Left ventricle myocardium superior (tissue), 1 donor: ENCODE measurements at regions not wholly inside any gene's neighbourhood (a gene's known extent, or its start where the extent isn't known, plus 50 kb on each side); places are given as distances from the start of the nearest gene placed in this dataset.
"Not testable (repeated sequence)": the region's sequence is repeated elsewhere in the genome, so short reads cannot be mapped to it uniquely, and the experiment has no call there.

ENCODE experiments used
- ATAC-seq: fragments of 200-7000 bp; cut with Tn5 transposase; one replicate; pipeline ENCODE4 v1.9.1; 2020; ENCODE audit warnings: mild to moderate bottlenecking, moderate library complexity
- DNase-seq: peaks from one replicate; pipeline ENCODE4 v3.0.0-alpha.2; 2020
- intact Hi-C: fragments of 100-400 bp; cut with micrococcal nuclease; formaldehyde crosslinking; loops from one replicate; pipeline ENCODE4 v1.11.0; 2022
- donor health status: DM: no; HTN: yes; CAD: no; lungs with severe emphysema.

GRCh38 chr7:25602730-25603426 lies 374.6 kb upstream of the NPVF start:
- intact Hi-C loops, DNase-seq, ATAC-seq: not testable (repeated sequence)

- ATAC-seq, intact Hi-C loops, DNase-seq: not testable (repeated sequence)
Observed at GRCh38 chr7:25603427-25603740, 375.1 kb upstream of the NPVF start.

- no peak for DNase-seq
- no peak for ATAC-seq
- intact Hi-C loops: no loop called here
Observed at GRCh38 chr7:25611196-25611595, 382.9 kb upstream of the NPVF start.

- intact Hi-C loops: no loop called here
- no peak for ATAC-seq
- DNase-seq: no peak
Observed at GRCh38 chr7:25613912-25614311, 385.6 kb upstream of the NPVF start.

- intact Hi-C loops: no loop called here
- ATAC-seq (peak; percentile 71), DNase-seq (no peak)
Observed at GRCh38 chr7:25614415-25614814, 386.1 kb upstream of the NPVF start.

- DNase-seq (no peak), ATAC-seq (peak; percentile 67)
- intact Hi-C loops: no loop called here
Observed at GRCh38 chr7:25615003-25615402, 386.7 kb upstream of the NPVF start.

GRCh38 chr7:25615593-25615992 lies 387.3 kb upstream of the NPVF start:
- DNase-seq (no peak), ATAC-seq (no peak)
- intact Hi-C loops: no loop called here

GRCh38 chr7:25617214-25617613 lies 388.9 kb upstream of the NPVF start:
- no peak for ATAC-seq
- no peak for DNase-seq
- intact Hi-C loops: no loop called here

- no peak for DNase-seq
- intact Hi-C loops: no loop called here
- ATAC-seq: no peak
Observed at GRCh38 chr7:25617673-25618072, 389.4 kb upstream of the NPVF start.

GRCh38 chr7:25619381-25619780 lies 391.1 kb upstream of the NPVF start:
- ATAC-seq (no peak), DNase-seq (no peak)
- intact Hi-C loops: no loop called here

- DNase-seq (peak; percentile 47), ATAC-seq (peak; percentile 78)
- intact Hi-C loops: no loop called here
Observed at GRCh38 chr7:25619963-25620799, 391.9 kb upstream of the NPVF start.

- ATAC-seq (no peak), DNase-seq (no peak)
- intact Hi-C loops: no loop called here
Observed at GRCh38 chr7:25621993-25622392, 393.7 kb upstream of the NPVF start.

GRCh38 chr7:25622695-25623094 lies 394.4 kb upstream of the NPVF start:
- no peak for DNase-seq
- intact Hi-C loops: no loop called here
- no peak for ATAC-seq

- intact Hi-C loops: no loop called here
- ATAC-seq: no peak
- DNase-seq: no peak
Observed at GRCh38 chr7:25624051-25624450, 395.8 kb upstream of the NPVF start.

- intact Hi-C loops: no loop called here
- ATAC-seq (peak; percentile 87), DNase-seq (peak; percentile 55)
Observed at GRCh38 chr7:25624833-25625232, 396.5 kb upstream of the NPVF start.

- DNase-seq (no peak), ATAC-seq (peak; percentile 7)
- intact Hi-C loops: no loop called here
Observed at GRCh38 chr7:25625306-25625992, 397.2 kb upstream of the NPVF start.

- no peak for ATAC-seq
- intact Hi-C loops: no loop called here
Observed at GRCh38 chr7:25626451-25627131, 398.3 kb upstream of the NPVF start.

GRCh38 chr7:25628446-25628845 lies 400.2 kb upstream of the NPVF start:
- DNase-seq (no peak), ATAC-seq (no peak)
- intact Hi-C loops: no loop called here

More at GRCh38 chr7:25626451-25627131, 398.3 kb upstream of the NPVF start:
- DNase-seq: no peak

- intact Hi-C loops: no loop called here
- no peak for ATAC-seq
- no peak for DNase-seq
Observed at GRCh38 chr7:25632616-25633015, 404.3 kb upstream of the NPVF start.
